NCI-H2196 (cell line): ENCODE measurements at regions not wholly inside any gene's neighbourhood (a gene's known extent, or its start where the extent isn't known, plus 50 kb on each side); places are given as distances from the start of the nearest gene placed in this dataset.

Source experiments
- DNase-seq: peaks from one replicate; lab custom pipeline; 2025; ENCODE audit not compliant: unreplicated experiment; lab: John Stamatoyannopoulos, UW

- DNase-seq, result no peak
Observed at GRCh38 chr1:169001353-169001752, 105.1 kb upstream of the ATP1B1 start.

- DNase-seq, result no peak
Observed at GRCh38 chr1:169003864-169004516, 102.5 kb upstream of the ATP1B1 start.

GRCh38 chr1:169005776-169006175 lies 100.7 kb upstream of the ATP1B1 start:
- DNase-seq, result no peak

GRCh38 chr1:169009666-169010065 lies 96.8 kb upstream of the ATP1B1 start:
- no peak for DNase-seq

GRCh38 chr1:169012416-169012815 lies 94.1 kb upstream of the ATP1B1 start:
- DNase-seq, result no peak

- no peak for DNase-seq
Observed at GRCh38 chr1:169013821-169014220, 92.7 kb upstream of the ATP1B1 start.

GRCh38 chr1:169015464-169015863 lies 91.0 kb upstream of the ATP1B1 start:
- DNase-seq, result no peak

- DNase-seq, result no peak
Observed at GRCh38 chr1:169018751-169019150, 87.7 kb upstream of the ATP1B1 start.

GRCh38 chr1:169019419-169020058 lies 87.0 kb upstream of the ATP1B1 start:
- DNase-seq, result no peak

- DNase-seq, result no peak
Observed at GRCh38 chr1:169020684-169021083, 85.8 kb upstream of the ATP1B1 start.

GRCh38 chr1:169022648-169023047 lies 83.8 kb upstream of the ATP1B1 start:
- DNase-seq, result no peak

GRCh38 chr1:169024255-169024654 lies 82.2 kb upstream of the ATP1B1 start:
- DNase-seq, result no peak

GRCh38 chr1:169024800-169025271 lies 81.7 kb upstream of the ATP1B1 start:
- no peak for DNase-seq

GRCh38 chr1:169025412-169025811 lies 81.1 kb upstream of the ATP1B1 start:
- DNase-seq, result no peak

- DNase-seq, result no peak
Observed at GRCh38 chr1:169027607-169028320, 78.7 kb upstream of the ATP1B1 start.

- no peak for DNase-seq
Observed at GRCh38 chr1:169031566-169032224, 74.8 kb upstream of the ATP1B1 start.

GRCh38 chr1:169041366-169041765 lies 65.1 kb upstream of the ATP1B1 start:
- DNase-seq, result no peak

- DNase-seq, result no peak
Observed at GRCh38 chr1:169042377-169042776, 64.1 kb upstream of the ATP1B1 start.

GRCh38 chr1:169043823-169044222 lies 62.7 kb upstream of the ATP1B1 start:
- DNase-seq, result no peak

GRCh38 chr1:169044296-169044695 lies 62.2 kb upstream of the ATP1B1 start:
- DNase-seq, result no peak

- DNase-seq, result no peak
Observed at GRCh38 chr1:169044971-169045370, 61.5 kb upstream of the ATP1B1 start.

GRCh38 chr1:169046671-169047070 lies 59.8 kb upstream of the ATP1B1 start:
- DNase-seq, result no peak
